ENCODE measurements at regions not wholly inside any gene's neighbourhood (a gene's known extent, or its start where the extent isn't known, plus 50 kb on each side); places are given as distances from the start of the nearest gene placed in this dataset.

GRCh38 chr13:106762708-106763107 is 194.8 kb upstream of the ARGLU1 start:
- POLR2A ChIA-PET: no interaction called here
- CTCF ChIA-PET: no interaction called here

GRCh38 chr13:106756446-106756845 is 188.5 kb upstream of the ARGLU1 start:
- Mint-ChIP-seq H3K4me1 (peaks cover 30% of the 10 kb centered on the region), H3K27me3 (ENCODE audit: low read depth) (no peaks in the 10 kb centered on the region), H3K4me3 (no peak overlapping the region), H3K9me3 (no peaks in the 10 kb centered on the region), H3K36me3 (no peaks in the 10 kb centered on the region), H3K27ac (no peak overlapping the region)
- DNase-seq (ENCODE audit: low spot score) (no peak), ATAC-seq (peak; percentile 44)
- TF ChIP-seq SOX15 (CRISPR knock-in tag; IDR thresholded peaks at IDR 0.05) (no peak), KAT7 (CRISPR knock-in tag; IDR thresholded peaks at IDR 0.05; ENCODE audit: borderline replicate concordance) (no peak), HMGA2 (CRISPR knock-in tag; IDR thresholded peaks at IDR 0.05) (no peak), ATF3 (CRISPR knock-in tag; conservative IDR thresholded peaks at IDR 0.05) (no peak), ELF4 (CRISPR knock-in tag; IDR thresholded peaks at IDR 0.05; ENCODE audit: low read depth) (no peak), GABPB1 (CRISPR knock-in tag; IDR thresholded peaks at IDR 0.05) (no peak), TP53 (CRISPR knock-in tag; IDR thresholded peaks at IDR 0.05) (no peak), ATF6 (CRISPR knock-in tag; IDR thresholded peaks at IDR 0.05) (no peak), ZNF281 (CRISPR knock-in tag; IDR thresholded peaks at IDR 0.05) (no peak), ZNF423 (CRISPR knock-in tag; IDR thresholded peaks at IDR 0.05) (no peak), GRHL2 (CRISPR knock-in tag; IDR thresholded peaks at IDR 0.05; ENCODE audit: insufficient replicate concordance, severe bottlenecking) (no peak), ATF1 (CRISPR knock-in tag; IDR thresholded peaks at IDR 0.05) (no peak), E2F4 (CRISPR knock-in tag; IDR thresholded peaks at IDR 0.05; ENCODE audit: borderline replicate concordance, low read depth) (no peak), ZMAT4 (CRISPR knock-in tag; IDR thresholded peaks at IDR 0.05) (no peak), GTF2I (CRISPR knock-in tag; conservative IDR thresholded peaks at IDR 0.05) (no peak), MYBL2 (CRISPR knock-in tag; IDR thresholded peaks at IDR 0.05) (no peak), EMX1 (CRISPR knock-in tag; IDR thresholded peaks at IDR 0.05) (no peak), PREB (CRISPR knock-in tag; IDR thresholded peaks at IDR 0.05; ENCODE audit: borderline replicate concordance) (no peak), PRDM15 (CRISPR knock-in tag; IDR thresholded peaks at IDR 0.05) (no peak), JAZF1 (CRISPR knock-in tag; IDR thresholded peaks at IDR 0.05) (no peak)
- ChIA-PET POLR2A (no interaction called here), CTCF (interaction anchor here (1.5 kb wide), 1 partner anchor 33 kb away, joined by 4 read pairs; no protein-coding TSS in a partner anchor)

More at GRCh38 chr13:106762708-106763107, 194.8 kb upstream of the ARGLU1 start:
- Mint-ChIP-seq H3K36me3 (peaks cover 10% of the 10 kb centered on the region), H3K4me3 (no peak overlapping the region), H3K27me3 (ENCODE audit: low read depth) (no peaks in the 10 kb centered on the region), H3K9me3 (peaks cover 13% of the 10 kb centered on the region), H3K4me1 (peaks cover 4% of the 10 kb centered on the region; the same call in 1 of the 2 replicates), H3K27ac (no peak overlapping the region)
- DNase-seq (ENCODE audit: low spot score) (no peak), ATAC-seq (no peak)
- TF ChIP-seq CREB1 (CRISPR knock-in tag; IDR thresholded peaks at IDR 0.05): no peak
- no peak for TF ChIP-seq JUN (CRISPR knock-in tag; IDR thresholded peaks at IDR 0.05)
- no peak for TF ChIP-seq USF2 (CRISPR knock-in tag; IDR thresholded peaks at IDR 0.05)
- no peak for TF ChIP-seq ZNF219 (CRISPR knock-in tag; IDR thresholded peaks at IDR 0.05; ENCODE audit: borderline replicate concordance)
- no peak for TF ChIP-seq ZNF416 (CRISPR knock-in tag; IDR thresholded peaks at IDR 0.05)
